Germinal center (tissue), 1 donor: ENCODE measurements at regions not wholly inside any gene's neighbourhood (a gene's known extent, or its start where the extent isn't known, plus 50 kb on each side); places are given as distances from the start of the nearest gene placed in this dataset.

Experiments
- DNase-seq: peaks from one replicate; pipeline ENCODE4 v3.0.0; 2012; ENCODE audit warnings: mixed read lengths, low spot score

DNA sequence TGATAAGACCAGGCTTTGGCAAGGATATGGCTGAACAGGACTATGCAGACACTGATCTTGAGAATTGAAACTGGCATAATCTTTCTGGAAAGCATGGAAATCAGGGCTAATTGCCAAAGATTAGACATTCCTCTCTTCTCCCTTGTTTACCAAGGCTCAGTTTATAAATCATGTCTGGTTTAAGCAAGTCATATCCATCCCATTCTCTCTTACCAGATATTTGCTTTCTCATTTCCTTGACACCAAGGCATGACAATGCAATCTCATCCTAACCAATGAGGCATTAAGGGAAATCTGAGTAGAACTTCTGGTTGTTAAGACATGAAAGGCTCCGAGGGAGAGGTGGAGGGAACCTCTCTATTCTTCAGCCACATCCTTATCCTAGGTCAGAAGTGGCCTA is 110.3 kb upstream of the CEP85L start:
- DNase-seq: no peak

DNA sequence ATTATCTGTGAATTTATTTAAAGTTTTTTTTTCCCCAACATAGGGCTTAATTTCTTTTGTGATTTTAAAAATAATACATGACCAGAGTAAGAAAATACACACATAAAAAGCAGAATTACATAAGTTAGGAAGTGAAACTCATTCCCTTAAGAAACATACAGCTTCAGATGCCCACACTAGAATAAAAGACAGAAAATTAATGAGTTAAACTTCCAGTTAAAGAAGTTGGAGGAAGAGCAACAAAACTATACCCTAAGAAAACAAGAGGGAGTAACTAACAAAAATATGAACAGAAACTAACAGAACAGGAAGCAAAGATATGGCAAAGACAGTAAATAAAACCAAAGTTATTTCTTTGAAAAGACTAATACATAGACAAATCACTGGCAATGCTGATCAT is 107.6 kb upstream of the CEP85L start:
- DNase-seq: no peak

DNA sequence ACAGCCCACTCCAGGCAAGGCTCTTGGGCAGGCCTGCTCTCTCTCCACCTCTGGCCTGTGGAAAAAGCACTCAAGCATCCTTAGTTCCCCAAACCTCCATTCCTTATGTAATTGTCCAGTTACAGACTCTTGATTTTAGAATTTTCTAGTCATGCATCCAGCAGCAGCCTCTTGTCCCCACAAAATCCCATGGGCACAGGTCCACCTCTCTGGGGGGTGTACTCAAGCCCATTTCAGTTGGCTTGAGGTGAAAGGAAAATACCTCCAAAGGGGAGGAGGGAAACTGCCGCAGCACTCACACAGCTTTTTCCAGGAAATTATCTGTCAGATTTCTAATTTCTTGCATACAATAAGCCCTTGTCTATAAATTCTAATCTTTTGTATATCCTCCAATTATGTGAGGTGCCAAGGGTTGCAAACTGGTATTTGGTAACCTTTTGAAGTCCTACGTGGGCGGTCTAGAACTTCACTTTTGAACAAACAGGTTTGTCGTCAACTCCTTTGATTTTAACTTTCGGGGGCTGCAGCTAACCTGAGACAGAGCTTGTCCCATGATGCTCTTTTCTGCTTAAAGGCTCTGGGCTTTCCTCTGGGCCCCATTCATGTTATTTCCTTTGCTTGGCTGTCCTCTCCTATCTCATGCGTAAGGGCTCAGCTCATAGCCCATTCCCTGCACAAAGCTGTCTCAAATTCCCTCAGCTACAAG is 104.7 kb upstream of the CEP85L start:
- no peak for DNase-seq

DNA sequence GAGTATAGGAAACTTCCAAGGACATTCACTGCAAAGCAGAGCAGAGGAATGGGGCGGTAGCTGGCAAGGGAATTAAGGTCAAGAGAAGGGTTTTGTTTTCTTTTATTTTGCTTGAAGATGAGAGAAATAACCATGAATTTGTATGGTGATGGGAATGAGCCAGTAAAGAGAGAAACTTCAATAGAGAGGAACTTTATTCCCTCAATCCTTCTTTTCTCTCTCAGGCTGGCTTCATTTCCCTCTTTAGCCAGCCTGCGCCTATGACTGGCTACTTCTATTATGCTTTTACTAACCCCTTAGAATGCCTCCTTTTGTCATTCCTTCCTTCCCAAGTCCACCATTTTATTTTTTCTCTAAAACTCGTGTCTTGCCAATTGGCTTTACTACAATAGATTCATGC is 101.4 kb upstream of the CEP85L start:
- DNase-seq: no peak

DNA sequence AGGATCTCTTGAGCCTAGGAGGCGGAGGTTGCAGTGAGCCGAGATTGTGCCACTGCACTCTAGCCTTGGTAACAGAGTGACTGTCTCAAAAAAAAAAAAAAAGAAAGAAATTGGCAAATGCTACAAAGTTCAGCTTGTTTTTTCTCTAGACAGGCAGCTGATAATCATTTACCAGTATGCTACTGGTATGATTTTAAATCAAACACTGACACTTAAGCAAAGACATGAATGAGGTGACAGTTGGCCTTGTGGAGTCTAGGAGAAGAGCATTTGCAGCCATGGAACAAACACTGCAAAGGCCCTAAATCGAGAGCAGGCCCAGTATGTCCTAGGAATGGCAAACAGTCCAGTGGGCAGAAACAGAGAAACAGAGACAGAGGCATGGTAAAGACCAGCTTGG is 99.7 kb upstream of the CEP85L start:
- DNase-seq: no peak

DNA sequence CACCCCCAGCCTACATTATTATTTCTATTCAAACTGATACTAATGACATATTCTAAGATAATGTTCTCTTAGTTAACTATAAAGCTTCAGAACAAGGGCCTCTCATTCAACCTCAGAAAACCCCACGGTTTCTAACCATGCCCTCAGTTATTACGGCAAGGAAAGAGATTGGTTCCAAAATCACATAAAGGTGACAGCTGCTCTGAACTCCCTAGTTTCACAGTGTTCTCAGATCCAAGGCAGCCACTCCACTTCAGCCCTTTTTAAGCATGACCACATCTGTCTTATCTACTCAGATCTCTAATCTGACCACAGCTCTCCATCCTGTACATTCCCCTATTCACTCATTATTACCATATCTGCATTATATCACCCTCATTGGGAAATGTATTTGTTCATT is 98.8 kb upstream of the CEP85L start:
- DNase-seq: no peak

DNA sequence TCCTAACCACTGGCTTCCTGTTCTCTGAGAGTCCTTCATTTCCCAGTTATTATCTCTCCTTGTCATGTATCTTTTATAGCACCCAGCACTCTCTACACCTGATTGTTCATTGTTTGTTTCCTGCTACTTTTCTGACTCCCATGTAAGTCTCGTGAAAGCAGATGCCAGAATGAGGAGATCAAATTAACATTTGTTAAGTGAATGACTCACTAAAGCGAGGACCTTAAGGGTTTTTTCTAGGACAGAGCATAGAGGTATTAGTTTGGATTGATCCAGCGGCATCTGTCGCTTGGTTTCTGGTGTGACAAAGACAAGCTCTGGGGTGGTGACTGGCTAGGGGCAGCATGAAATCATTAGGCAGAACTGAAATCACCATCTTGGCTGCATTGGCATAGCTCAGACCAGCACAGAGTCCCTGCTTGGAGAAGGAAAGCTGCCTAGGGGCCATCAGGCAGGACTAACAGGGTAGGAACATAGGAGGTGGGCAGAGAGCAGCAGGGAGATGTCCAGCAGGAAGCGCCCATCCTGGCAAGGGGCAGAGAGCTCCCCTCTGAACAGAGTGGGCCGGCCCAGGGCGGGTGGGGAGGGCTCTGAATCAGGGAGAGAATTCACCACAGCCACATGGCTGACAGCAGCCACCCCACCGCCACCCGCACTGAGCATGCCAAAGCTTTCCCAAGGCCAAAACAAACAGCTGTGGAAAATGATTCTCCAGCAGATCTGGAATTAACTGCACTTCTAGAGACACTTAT is 97.1 kb upstream of the CEP85L start:
- DNase-seq: no peak

DNA sequence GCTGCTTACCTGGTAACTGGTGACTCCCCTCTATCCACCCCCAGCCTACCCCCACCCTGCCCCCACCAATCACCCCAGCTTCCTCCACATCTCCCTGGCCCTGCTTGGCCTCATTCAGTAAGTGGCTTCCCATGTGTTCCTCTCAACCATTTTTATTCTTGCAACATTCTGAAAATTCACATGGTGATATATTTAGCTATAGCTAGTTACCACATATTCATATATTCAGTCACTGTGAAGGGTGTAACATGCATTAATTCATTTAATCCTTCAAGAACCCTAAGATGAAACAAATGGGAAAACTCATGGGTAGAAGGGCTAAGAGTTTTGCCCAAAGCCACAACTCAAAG is 95.4 kb upstream of the CEP85L start:
- DNase-seq: no peak

DNA sequence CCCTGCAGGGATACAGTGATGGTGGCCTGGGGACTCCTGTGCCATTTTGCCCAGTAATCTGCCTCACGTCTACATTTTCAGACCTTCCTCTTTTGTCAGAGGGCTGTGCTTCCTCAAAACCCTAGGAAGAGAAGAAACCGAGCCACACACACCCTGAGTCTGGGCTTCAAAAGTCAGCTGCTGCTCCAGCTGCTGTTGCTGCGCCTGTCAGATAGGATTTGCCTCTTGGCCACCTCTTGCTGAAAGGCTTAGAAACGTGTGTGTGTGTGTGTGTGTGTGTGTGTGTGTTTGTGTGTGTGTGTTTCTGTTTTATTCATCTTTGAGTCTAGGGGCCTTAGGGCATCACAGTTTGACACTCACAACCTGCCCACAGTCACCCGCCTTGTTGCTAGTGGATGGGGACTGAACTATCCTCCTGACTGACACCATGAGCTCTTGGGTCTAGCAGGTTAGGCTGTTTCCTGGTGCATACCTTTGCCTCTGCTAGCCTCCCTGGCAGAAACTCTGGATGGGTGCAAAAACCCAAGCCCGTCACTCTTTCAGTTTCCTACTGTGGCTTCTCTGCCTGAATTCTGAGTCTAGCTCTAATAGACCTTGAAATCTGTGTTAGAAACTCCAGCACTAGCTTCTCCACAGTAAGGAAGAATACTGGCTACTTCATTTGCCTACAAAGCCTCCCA is 94.9 kb upstream of the CEP85L start:
- no peak for DNase-seq

DNA sequence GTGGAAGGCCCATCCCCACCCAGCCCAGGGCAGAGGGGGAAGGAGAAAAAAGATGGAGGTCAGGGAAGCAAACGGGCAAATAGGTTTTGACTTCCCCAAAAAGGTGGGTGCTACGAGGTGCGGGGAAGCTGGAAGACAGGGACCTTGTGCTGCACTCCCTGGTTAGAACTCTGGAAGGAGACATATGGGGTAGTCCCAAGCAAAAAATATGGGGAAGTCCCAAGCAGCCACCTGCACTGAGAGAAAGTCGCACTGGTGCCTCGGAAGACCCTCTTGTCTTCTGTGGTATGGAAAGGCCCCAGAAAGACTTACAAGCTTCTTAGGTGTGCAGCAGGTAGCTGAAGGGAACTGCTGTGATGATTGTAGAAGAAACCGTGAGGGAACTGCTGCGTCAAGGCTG is 93.8 kb upstream of the CEP85L start:
- DNase-seq: no peak

DNA sequence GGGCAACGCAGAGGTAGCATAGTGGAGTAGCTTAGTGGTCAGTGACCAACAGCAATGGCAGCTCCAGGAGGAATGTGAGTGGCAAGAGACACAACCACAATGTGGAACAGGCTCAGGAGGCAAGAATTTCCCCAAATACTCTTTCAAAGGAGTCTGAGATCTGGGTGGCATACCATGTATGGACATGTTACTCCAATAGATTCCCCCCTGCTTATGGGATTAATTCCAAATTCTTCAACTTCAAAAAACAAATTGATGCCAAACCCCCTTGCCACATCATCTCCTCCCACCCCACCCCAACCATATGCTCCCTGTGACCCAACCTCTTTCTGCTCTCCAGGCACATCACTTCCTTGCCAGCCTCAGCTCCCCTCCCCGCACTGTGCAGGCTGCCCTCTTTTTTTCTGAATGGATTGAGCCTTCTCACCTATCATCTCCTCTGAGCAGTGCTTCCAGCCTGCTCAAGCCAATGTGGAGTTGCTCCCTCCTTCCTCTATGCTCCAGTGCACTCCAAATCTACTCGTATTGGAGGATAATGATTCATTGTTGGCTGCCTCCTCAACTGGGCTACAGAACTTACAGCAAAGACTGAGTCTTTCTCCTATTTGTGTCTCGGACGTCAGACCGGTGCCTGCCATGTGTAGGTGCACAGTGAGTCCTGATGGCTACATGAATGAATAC is 93.0 kb upstream of the CEP85L start:
- no peak for DNase-seq

DNA sequence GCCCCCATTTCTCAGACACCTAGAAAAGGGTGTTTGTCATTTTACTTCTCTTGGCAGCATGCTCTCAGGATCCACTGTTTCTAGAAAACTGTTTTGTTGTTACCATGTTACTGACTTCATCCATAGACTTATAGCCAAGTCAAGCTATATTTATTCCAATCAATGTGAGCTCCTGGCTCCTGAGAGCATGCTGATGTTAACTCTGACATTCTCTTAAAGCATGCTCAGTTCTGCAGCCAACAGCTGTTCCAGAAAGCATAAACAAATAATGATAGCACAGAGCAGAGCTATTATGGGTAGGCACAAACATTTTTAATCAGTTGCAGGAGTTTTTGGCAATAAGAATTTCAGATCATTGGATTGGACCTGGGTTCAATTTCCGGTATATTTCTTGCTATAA is 92.4 kb upstream of the CEP85L start:
- DNase-seq: no peak

DNA sequence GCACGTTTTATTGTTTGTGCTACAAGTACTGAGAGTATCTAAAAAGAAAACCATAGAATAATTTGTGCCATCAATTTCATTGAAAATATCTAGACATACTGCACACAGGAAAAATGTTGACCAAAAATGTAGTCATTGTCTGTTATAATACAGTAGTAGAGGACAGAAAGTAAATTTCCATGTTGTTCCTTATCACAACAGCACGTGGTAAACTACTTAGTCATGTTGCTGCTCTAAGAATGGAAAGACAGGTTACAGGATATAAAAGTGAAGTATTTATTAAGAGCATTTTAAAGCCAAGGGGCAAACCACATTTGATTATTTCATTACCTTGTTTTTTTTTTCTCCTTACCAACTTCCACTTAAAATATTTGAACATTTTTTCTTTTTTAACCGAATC is 89.0 kb upstream of the CEP85L start:
- no peak for DNase-seq

DNA sequence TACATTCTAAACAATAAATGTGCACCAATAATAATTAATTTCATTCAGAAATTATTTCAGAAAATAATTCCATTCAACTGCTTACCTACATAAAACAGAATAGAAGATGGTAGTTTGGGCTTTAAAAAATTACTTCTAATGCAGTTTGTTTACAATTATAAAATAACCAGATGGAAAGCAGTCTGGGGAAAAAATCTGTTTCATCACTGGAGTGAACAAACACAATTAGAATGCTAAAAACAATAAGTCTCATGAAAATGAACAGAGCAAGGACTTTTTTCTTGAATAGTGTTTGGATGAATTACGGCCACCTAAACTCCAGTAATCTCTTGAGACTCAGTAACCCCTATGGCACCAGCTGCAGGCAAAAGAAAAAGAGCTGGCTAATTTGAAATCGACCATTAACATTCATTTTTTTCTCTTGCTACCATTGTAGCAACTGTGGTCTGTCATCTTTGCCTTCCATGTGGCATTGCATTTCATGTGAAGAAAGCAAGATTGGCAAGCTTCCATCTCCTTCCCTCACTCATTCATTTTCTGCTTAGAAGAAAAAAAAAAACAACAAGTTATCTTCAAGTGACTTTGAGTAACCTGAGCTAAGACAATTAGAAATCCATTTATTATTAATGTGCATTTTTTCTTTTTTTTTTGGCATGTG is 88.4 kb upstream of the CEP85L start:
- DNase-seq: no peak

DNA sequence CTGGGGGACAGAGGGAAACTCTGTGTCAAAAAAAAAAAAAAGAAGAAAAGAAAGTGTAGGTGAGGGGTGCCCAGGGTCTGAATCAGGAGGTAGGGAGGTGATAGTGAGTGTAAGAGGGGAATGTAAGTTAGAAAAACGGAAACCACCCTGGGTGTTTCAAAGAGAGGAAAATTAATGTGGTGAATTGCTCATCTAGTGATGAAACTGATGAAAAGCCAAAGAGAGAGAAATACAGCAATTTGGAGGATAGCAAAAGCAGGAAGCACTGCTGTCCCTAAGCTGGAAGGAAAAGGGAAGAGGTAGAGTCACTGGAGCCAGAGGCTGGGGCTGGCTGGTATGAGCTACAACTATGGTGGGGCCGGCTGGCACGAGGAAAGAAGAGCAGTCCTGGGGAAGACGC is 85.0 kb upstream of the CEP85L start:
- DNase-seq: no peak

DNA sequence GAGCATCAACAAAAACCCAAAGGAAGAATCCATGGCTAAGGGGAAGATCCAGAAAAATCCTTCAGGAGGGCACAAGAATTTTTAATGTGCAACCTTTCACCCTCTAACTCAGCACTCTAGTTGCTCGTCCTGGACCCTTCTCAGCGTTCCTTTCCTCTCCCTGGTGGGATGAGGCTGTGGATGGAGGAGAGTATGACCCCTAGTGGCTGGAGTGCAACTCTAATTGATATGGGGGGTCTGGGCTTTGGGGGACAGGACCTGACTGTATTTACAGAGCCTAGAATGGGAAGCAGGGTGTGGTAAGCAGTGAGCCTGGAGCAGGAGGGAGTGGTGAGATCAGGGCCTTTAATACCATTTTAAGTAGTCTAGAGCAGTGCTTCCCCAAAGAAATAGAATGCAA is 83.9 kb upstream of the CEP85L start:
- DNase-seq: peak; percentile 36

DNA sequence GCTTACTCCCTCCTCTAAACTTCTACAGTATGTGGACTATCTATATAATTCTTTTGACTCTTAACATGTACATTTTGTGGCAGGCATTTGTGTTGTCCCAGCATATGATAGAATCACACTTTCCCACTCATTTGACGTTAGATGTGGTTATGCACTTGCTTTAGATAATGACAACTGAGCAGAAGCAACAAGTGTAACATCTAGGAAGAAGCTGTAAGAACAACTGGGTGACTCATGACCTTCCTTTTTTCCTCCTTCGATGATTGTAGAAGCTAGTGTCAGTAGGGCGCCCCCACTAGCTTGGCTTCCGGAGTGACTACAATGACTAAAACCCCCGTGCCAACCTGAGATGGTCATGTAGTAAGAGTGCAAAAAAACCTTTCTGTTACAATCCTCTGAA is 74.6 kb upstream of the CEP85L start:
- DNase-seq: no peak

DNA sequence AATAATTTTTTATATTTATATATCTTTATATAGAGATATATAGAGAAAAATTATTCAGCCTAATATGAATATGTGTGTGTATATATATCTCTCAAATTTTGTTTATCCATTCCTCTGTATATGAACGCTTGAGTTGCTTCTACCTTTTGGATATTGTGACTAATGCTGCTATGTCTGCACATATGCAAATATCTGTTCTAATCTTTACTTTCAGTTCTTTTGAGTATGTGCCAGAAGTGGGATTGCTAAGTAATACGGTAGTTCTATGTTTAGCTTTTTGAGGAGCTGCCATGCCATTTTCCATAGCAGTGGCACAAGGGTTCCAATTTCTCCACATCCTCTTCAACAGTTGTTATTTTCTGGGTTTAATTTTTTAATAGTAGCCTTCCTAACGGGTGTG is 72.8 kb upstream of the CEP85L start:
- peak; percentile 50 for DNase-seq

DNA sequence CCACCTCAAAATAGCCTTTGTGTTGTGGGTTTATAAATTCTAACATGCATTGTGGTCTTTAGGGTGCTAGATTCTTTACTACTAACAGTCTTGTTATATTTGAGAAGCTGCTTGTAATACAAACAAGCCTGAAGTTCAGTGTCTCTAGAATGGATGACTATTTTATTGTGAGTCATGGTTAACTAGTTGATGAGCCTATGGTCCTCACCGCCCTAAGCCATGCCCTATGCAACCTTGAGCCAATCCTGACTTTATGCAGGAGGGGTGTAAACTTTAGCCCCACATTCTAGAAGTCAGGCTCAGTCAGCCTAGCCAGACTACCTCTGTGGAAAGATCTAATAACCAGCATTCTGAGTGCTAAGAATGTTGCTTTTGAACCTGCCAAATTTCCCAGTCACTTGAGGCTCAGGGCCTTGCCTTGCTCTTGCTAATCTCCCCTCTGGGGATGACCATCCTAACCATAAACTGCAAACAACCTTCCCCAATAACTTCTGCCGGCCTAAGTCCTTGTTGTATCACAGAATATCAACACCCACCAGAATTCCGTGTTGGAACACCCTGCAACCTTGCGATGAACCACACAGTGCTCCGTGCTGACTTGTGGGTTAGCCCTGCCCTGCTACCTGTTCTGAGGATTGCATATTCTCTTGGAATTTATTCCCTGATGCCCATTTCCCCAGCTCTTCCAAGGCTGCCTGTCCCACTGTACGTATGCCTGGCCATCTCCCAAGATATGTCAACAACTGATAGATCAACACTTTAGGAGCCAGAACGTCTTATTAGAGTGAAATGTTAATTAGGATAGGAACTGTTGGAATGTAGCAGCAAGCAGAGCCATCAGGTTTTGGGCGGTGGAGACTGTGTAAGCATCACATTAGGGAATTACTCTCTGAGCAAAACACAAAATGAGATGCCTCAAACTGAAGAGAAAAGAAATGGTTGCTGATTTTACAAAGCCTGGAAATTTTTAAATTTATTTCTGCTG is 71.7 kb upstream of the CEP85L start:
- no peak for DNase-seq

DNA sequence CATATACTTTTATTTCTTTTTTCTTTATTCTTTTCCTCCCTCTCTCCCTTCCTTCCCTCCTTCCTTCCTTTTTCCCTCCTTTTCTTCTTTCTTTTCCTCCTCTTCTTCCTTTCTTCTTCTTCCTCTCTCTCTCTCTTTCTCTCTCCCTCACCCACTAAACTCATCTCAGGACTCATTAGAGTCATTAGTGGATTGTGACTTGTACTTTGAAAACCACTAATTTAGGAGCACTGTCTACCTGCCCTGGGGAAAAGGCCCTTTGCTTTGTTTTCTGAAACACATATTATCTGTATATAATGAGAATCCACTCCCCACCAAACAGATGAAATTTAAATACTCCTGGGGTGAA is 68.7 kb upstream of the CEP85L start:
- no peak for DNase-seq
